Bone marrow (tissue), 2 donors: ENCODE measurements at regions not wholly inside any gene's neighbourhood (a gene's known extent, or its start where the extent isn't known, plus 50 kb on each side); places are given as distances from the start of the nearest gene placed in this dataset.

Source experiments
- DNase-seq, 2 donors: peaks; one replicate each; lab custom pipeline; 2025; lab: John Stamatoyannopoulos, UW

GRCh38 chr6:144578385-144579350 is 293.5 kb downstream of the UTRN start:
- DNase-seq = no peak

DNA sequence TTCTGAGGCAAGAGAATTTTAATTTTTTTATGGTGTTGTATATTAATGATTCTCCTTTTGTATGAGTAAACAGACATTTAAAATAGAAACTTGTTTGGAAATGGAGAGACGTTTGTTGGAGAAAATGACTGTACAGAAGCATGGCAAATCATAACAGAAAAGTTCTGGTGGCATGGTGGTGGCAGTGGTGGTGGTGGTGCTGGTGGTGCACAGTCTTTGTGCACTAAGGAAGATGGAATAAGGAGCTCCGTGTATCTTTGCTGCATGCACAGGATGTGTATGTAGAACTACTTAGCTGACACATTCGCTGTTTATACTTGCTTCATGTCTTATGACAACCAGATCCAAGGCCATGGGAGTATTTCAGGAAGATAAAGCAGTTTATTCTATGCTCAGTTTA is 294.9 kb downstream of the UTRN start:
- DNase-seq = no peak

GRCh38 chr6:144580771-144581170 is 295.6 kb downstream of the UTRN start:
- DNase-seq = no peak

DNA sequence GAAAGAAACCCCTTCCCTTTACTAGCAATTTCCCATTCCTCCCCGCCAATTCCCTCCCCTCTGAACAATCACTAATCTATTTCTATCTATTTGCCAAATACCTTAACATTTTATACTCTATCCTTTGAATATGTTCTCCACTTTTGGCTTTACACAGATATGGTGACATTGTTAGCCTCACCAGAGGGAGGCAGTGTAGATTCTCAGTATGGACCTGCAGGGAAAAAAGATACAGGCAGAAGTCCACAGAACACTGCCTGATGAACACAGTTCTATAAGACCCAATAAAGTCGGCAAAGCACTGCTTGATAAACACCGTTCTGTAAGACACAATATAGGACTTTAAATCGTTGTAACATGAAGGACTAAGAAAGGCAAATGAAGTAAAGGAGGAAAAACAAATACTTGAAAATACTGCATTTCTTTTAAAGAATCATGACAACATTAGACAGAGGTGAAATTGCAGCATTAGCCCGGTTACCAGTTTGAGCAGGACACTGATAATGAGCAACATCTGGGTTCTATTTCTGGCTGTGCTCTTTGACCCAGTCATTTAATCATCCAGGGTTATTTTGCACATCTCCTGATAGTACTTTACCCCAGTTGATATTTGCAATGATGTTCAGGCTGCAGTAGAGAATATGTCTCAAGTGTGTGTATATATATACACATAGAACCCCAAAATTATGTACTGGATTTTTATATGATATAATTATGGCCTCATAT is 296.8 kb downstream of the UTRN start:
- DNase-seq = peak in 1 of 2 donors; percentile 13

GRCh38 chr6:144582939-144583613 is 297.9 kb downstream of the UTRN start:
- peak in 1 of 2 donors; percentile 52 for DNase-seq

- DNase-seq = no peak
Measured at GRCh38 chr6:144583614-144583954, 298.4 kb downstream of the UTRN start.

GRCh38 chr6:144585217-144585814 is 300.2 kb downstream of the UTRN start:
- DNase-seq = peak in 1 of 2 donors; percentile 26

GRCh38 chr6:144586986-144587385 is 301.9 kb downstream of the UTRN start:
- no peak for DNase-seq

DNA sequence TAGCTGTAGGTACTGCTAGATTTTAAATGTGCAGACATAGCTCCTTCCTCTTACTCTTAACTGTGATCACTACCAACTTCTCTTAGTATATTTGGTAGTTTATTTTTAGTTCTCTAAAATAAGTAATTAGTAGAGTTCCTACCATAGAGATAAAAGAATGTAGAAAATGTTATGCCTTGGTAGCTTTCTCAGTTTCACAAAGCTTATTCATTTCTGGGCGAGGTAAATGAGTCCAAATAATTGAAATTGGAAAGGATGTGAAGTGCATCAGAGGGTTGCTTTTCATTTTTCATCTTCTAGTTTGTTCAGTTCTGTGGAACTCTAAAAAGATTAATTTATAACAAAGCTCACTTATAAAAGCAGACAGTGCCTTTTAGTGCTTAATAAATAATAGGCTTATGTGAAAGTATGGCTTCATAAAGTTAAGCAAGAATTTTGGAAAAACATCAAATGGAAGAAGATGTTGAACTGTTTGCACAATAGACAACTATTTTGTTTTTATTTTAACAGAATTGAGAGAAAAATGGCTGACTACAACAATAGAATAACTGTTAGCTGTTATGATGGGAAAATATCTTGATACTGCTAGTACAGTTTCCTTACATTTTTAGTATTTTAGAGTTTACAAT is 303.7 kb downstream of the UTRN start:
- DNase-seq = no peak

DNA sequence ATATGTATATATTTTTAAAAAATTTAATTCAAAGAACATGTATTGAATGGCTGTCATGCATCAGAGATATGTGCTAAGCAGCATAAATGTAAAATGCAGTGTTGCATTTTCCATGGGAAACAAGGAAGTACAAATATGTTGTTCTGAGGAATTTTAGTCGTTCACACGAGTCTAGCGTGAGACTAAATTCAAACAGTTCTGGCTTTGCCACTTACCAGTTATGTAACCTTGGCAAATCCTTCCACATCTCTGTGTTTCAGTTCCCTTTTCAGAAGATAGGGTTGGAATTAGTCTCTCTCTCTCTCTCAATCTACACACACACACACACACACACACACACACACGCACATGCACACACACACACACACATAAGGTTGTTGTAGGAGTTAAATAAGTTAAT is 305.4 kb downstream of the UTRN start:
- DNase-seq = no peak

DNA sequence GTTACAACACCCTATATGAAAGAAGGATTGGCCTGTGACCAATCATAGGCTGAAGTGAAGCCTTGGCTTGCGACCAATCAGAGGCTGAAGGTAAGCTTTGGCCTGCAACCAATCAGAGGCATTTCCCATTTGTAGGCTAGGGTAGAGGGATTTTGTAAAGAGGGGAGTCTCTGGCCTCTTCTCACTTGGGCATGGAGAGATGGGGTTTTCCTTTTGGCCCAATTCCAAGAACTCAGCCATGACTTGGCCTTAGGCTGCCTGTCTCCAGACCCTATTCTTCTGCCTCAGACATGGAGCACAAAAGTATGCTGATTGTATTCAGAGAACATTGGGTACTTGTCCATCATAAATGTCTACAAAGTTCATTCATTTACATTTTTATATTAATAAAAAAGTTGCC is 308.3 kb downstream of the UTRN start:
- DNase-seq = no peak

- no peak for DNase-seq
Measured at GRCh38 chr6:144594585-144594984, 309.4 kb downstream of the UTRN start.

DNA sequence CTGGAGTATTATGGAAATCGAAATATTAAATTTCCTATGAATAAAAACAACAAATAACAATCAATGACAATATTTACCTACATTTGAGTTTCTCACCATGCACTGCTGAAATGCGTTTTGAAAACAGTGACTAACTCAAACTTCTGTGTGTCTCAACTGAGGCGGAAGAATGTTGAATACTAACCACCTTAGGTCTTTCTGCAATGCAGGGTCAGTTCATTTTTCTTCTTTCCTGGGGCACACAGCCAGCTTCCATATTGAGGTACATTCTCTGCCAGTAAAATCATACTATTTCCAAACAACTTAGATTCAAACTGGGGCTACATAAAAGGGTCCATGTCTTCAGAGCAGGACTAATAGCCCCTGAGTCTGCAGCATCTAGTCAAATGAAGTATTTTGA is 310.1 kb downstream of the UTRN start:
- DNase-seq = no peak

- DNase-seq = no peak
Measured at GRCh38 chr6:144597511-144597910, 312.4 kb downstream of the UTRN start.

- DNase-seq = no peak
Measured at GRCh38 chr6:144599615-144600014, 314.5 kb downstream of the UTRN start.

GRCh38 chr6:144601221-144601620 is 316.1 kb downstream of the UTRN start:
- no peak for DNase-seq

DNA sequence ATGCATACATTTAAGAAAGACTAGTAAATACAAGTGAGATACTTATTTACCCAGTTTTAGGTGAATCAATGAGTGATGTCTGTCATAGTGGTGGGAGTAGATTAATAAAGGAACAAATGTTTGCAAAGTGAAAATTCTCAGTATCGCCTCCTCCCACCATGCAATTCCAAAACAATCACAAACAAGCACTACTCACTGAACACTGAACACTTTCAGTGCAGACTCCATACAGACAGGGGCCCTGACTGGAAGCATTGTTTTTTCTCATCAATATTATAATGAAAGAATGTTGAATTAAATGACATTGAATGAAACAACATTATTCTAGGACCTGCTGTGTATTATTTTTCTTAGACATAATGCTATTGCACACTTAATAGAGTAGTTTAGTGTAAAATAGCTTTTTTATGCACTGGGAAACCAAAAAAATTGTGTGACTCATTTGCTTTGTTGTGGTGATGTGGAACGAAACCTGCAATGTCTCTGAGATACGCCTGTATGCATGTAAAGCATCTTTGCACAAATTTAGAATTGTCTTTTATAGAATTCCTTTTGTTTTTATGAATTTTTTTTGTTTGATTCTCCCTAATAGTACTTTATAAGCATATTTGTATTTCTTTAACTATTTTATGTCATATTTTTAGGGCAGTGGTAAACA is 317.5 kb downstream of the UTRN start:
- DNase-seq = no peak

DNA sequence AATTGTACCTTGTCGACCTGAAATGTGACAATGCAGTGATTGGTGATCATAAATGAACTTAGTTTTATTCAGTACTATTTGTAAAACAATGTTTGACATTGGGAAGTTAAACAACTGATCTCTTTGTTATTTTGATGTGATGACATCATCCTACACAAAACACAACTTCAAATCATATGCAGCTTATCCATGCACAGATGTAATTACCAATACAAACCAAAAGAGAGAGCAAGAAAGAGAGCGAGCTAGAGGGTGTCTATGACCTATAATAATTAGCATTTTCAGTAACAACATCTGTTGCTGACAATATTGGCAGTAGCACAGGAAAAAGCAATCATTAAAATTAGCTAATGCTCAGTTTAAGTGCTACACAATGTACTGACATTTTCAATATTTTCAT is 320.9 kb downstream of the UTRN start:
- DNase-seq = no peak

- no peak for DNase-seq
Measured at GRCh38 chr6:144607998-144608735, 323.0 kb downstream of the UTRN start.

GRCh38 chr6:144612811-144613210 is 327.7 kb downstream of the UTRN start:
- DNase-seq = no peak

DNA sequence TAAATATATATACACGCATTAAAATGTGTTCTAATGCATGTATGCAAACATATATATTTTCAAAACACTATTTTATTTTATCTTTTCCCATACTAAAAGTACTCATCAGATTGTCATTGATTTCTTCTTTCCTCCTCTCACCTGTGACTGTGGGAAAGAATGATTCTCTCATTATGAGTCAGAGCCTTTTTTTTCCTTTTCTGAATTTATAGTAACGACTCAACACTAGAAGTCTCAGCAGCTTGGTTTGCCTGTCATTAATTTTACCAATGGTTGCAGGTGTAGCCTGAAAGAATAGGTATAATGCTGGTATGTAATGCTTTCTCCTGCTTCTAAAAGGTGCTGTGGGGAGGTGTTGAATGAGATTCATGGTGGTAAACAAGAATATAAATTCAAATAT is 328.7 kb downstream of the UTRN start:
- no peak for DNase-seq
